ENCODE measurements at regions not wholly inside any gene's neighbourhood (a gene's known extent, or its start where the extent isn't known, plus 50 kb on each side); places are given as distances from the start of the nearest gene placed in this dataset.
"Not testable (repeated sequence)": the region's sequence is repeated elsewhere in the genome, so short reads cannot be mapped to it uniquely, and the experiment has no call there.

DNA sequence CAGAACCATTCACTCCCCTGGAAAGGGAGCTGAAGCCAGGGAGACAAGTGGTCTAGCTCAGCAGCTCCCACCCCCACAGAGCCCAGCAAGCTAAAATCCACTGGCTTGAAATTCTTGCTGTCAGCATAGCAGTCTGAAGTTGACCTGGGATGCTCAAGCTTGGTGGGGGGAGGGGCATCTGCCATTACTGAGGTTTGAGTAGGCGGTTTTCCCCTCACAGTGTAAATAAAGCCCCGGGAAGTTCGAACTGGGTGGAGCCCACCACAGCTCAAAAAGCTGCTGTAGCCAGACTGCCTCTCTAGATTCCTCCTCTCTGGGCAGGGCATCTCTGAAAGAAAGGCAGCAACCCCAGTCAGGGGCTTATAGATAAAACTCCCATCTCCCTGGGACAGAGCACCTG lies 171.3 kb upstream of the E2F8 start:
- H3K27me3 Mint-ChIP-seq = peaks cover 47% of the 10 kb centered on the region
- H3K9me3 Mint-ChIP-seq; DNase-seq; H3K36me3 Mint-ChIP-seq (ENCODE audit: low read depth); H3K4me1 Mint-ChIP-seq (ENCODE audit: low read depth); H3K4me3 Mint-ChIP-seq; H3K27ac Mint-ChIP-seq: not testable (repeated sequence)

DNA sequence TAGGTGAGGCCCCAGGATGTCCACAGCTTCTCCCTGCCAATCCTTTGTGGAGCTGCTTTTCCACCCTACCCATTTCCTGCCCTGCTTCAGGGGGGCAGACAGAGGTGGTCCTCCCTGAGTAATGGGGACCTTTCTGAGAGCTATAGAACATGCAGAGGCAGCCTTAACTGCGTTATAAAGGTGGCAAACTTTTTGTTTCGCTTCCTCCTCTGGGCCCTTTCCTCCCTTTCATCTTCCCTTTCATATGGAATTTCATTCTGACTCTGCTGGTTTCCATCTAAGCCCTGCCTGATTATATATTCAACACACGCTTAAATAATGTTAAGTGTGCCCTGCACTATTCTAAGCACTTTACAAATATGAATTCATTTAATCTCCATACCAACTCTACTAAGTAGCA lies 169.3 kb upstream of the E2F8 start:
- Mint-ChIP-seq H3K27ac (no peak overlapping the region), H3K27me3 (peaks cover 59% of the 10 kb centered on the region), H3K36me3 (ENCODE audit: low read depth) (no peaks in the 10 kb centered on the region), H3K9me3 (peaks cover 2% of the 10 kb centered on the region), H3K4me1 (ENCODE audit: low read depth) (no peaks in the 10 kb centered on the region), H3K4me3 (no peak overlapping the region)
- DNase-seq = no peak

GRCh38 chr11:19409307-19409706 lies 168.6 kb upstream of the E2F8 start:
- H3K4me3 Mint-ChIP-seq = no peak overlapping the region
- peaks cover 53% of the 10 kb centered on the region for H3K27me3 Mint-ChIP-seq
- no peaks in the 10 kb centered on the region for H3K4me1 Mint-ChIP-seq (ENCODE audit: low read depth)
- H3K27ac Mint-ChIP-seq = no peak overlapping the region
- no peak for DNase-seq
- no peaks in the 10 kb centered on the region for H3K36me3 Mint-ChIP-seq (ENCODE audit: low read depth)
- H3K9me3 Mint-ChIP-seq = no peaks in the 10 kb centered on the region

- Mint-ChIP-seq H3K27ac (no peak overlapping the region), H3K36me3 (ENCODE audit: low read depth) (no peaks in the 10 kb centered on the region), H3K27me3 (peaks cover 41% of the 10 kb centered on the region), H3K4me1 (ENCODE audit: low read depth) (no peaks in the 10 kb centered on the region), H3K4me3 (no peak overlapping the region), H3K9me3 (no peaks in the 10 kb centered on the region)
- no peak for DNase-seq
These were observed 167.0 kb upstream of the E2F8 start for GRCh38 chr11:19407677-19408270.

- H3K9me3 Mint-ChIP-seq = no peaks in the 10 kb centered on the region
- no peak overlapping the region for H3K27ac Mint-ChIP-seq
- H3K4me3 Mint-ChIP-seq = no peak overlapping the region
- H3K27me3 Mint-ChIP-seq = peaks cover 29% of the 10 kb centered on the region
- no peak for DNase-seq
- H3K4me1 Mint-ChIP-seq (ENCODE audit: low read depth) = no peaks in the 10 kb centered on the region
- no peaks in the 10 kb centered on the region for H3K36me3 Mint-ChIP-seq (ENCODE audit: low read depth)
These were observed 165.2 kb upstream of the E2F8 start for GRCh38 chr11:19405966-19406365.

DNA sequence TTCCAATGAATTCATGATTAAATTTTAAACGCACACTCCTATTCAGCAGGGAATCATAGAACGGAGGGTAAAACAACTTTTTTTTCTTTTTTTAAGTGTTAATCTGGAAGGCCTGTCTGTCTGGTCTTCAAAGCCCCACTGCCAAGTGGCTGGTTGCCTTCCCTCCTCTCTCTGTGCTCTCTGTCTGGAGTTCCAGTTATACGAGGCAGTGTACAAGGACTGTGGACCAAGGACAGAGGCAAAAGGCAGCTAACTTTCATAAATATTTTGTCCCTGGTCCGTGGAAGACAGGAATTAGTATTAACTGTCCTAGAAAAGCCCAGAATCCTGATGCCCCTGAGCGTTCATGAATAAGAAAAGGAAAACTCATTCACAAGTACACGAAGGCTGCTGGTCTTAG lies 164.0 kb upstream of the E2F8 start:
- Mint-ChIP-seq H3K27ac (no peak overlapping the region), H3K4me3 (no peak overlapping the region), H3K27me3 (peaks cover 20% of the 10 kb centered on the region), H3K4me1 (ENCODE audit: low read depth) (no peaks in the 10 kb centered on the region), H3K9me3 (no peaks in the 10 kb centered on the region), H3K36me3 (ENCODE audit: low read depth) (no peaks in the 10 kb centered on the region)
- DNase-seq = no peak

DNA sequence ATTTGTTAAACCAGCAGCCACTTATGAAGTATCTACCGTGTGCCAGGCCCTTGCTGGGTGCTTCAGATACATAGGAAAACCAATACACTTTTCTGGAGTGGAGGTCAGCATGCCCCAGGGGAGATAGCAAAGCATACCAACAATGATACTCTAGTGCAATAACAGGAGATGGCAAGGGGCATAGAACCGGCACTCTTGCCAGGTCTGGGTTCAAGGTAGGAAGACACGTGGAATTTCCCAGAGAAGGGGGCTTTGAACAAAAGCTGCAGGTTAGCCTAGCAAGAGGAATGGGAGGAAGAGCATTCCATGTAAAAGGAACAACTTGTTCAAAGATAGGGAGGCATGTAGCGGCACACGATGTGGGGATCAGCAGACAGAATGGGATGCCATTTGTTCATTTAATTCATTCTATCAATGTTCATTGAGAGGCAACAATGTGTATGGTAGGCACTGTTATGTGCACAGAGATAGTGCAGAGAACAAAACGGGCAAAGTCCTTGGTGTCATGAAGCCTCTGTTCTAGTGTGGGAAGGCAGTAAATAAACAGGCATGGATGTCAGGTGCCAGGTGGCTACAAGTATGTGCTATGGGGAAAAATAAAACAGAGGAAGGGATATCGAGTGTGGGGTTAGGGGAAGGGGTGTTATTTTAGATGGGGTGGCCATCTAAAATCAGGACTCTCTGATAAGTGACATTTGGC lies 162.6 kb upstream of the E2F8 start:
- no peaks in the 10 kb centered on the region for H3K4me1 Mint-ChIP-seq (ENCODE audit: low read depth)
- H3K27me3 Mint-ChIP-seq = peaks cover 20% of the 10 kb centered on the region
- no peaks in the 10 kb centered on the region for H3K9me3 Mint-ChIP-seq
- H3K4me3 Mint-ChIP-seq = no peak overlapping the region
- no peak overlapping the region for H3K27ac Mint-ChIP-seq
- no peaks in the 10 kb centered on the region for H3K36me3 Mint-ChIP-seq (ENCODE audit: low read depth)
- no peak for DNase-seq

DNA sequence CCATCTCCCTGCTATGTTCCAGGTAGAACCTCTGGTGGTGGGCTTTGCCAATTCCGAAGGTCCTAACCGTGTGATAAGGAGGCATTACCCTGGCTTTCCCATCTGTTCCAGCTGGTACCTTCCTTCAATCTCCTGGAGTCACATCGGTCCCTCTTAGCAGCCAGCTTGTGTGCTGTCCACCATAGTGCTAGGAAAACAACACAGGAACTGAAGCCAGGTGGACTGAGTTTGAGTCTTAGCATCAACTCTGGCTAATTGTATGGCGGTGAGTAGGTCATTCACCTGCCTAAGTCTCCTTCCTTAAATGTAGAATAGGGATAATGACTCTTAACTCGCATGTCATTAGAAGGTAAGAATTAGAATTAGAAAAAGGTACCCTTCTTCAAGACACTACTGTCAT lies 159.6 kb upstream of the E2F8 start:
- no peaks in the 10 kb centered on the region for H3K4me1 Mint-ChIP-seq (ENCODE audit: low read depth)
- no peak for DNase-seq
- no peaks in the 10 kb centered on the region for H3K9me3 Mint-ChIP-seq
- H3K36me3 Mint-ChIP-seq (ENCODE audit: low read depth) = no peaks in the 10 kb centered on the region
- H3K4me3 Mint-ChIP-seq = no peak overlapping the region
- H3K27ac Mint-ChIP-seq = no peak overlapping the region
- peaks cover 7% of the 10 kb centered on the region for H3K27me3 Mint-ChIP-seq

GRCh38 chr11:19398772-19399527 lies 158.2 kb upstream of the E2F8 start:
- H3K27ac Mint-ChIP-seq = no peak overlapping the region
- H3K9me3 Mint-ChIP-seq = no peaks in the 10 kb centered on the region

GRCh38 chr11:19398273-19398672 lies 157.5 kb upstream of the E2F8 start:
- Mint-ChIP-seq H3K27me3 (peaks cover 11% of the 10 kb centered on the region), H3K4me1 (ENCODE audit: low read depth) (peaks cover 3% of the 10 kb centered on the region), H3K4me3 (no peak overlapping the region), H3K36me3 (ENCODE audit: low read depth) (no peaks in the 10 kb centered on the region), H3K9me3 (no peaks in the 10 kb centered on the region), H3K27ac (no peak overlapping the region)
- no peak for DNase-seq

More at GRCh38 chr11:19398772-19399527, 158.2 kb upstream of the E2F8 start:
- Mint-ChIP-seq H3K4me1 (ENCODE audit: low read depth) (peaks cover 3% of the 10 kb centered on the region), H3K36me3 (ENCODE audit: low read depth) (no peaks in the 10 kb centered on the region), H3K4me3 (no peak overlapping the region), H3K27me3 (peaks cover 11% of the 10 kb centered on the region)
- DNase-seq = no peak

DNA sequence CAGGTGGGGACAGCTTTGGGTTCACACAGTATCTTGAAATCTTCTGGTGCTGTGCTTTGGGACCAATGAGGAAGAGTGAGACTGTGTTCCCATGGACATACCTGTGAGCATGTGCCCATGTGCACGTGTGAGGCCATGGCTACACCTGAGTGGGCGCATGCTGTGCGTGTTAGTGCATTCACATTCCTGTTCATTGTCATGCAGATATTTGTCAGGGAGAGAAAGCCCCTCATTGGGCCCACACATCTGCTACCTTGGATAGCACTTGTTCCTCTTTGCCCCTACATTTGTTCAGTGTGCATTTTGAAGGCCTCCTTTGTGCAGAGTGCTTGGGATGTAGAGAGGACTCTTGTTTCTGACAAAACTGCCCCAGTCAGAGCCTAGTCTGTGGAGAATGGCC lies 154.3 kb upstream of the E2F8 start:
- Mint-ChIP-seq H3K27ac (no peak overlapping the region), H3K4me1 (ENCODE audit: low read depth) (peaks cover 3% of the 10 kb centered on the region), H3K4me3 (no peak overlapping the region), H3K36me3 (ENCODE audit: low read depth) (no peaks in the 10 kb centered on the region), H3K9me3 (no peaks in the 10 kb centered on the region), H3K27me3 (peaks cover 13% of the 10 kb centered on the region)
- no peak for DNase-seq

DNA sequence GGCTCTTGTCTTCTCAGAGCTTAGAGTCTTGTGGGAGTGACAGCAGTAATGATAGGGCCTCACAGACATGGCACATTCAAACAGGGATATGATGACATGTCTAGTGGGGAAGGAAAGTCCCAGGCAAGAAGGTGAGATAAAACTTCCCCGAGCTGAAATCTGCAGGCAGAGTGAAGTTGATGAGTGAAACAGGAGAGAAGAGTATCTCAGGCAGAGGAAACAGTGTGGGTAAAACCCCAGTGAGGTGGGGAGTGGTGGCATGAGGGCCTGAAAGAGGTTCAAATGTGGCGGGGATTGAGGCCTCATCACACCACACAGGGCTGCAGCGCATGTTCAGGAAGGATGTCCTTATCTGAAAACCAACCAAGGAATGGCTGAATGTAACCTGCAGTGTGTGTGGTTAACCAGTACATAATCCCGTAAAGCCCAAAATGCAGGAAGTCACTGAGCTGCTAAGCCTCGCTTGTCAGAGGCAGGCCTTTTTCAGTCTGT lies 153.8 kb upstream of the E2F8 start:
- peaks cover 13% of the 10 kb centered on the region for H3K27me3 Mint-ChIP-seq
- H3K4me3 Mint-ChIP-seq = no peak overlapping the region

DNA sequence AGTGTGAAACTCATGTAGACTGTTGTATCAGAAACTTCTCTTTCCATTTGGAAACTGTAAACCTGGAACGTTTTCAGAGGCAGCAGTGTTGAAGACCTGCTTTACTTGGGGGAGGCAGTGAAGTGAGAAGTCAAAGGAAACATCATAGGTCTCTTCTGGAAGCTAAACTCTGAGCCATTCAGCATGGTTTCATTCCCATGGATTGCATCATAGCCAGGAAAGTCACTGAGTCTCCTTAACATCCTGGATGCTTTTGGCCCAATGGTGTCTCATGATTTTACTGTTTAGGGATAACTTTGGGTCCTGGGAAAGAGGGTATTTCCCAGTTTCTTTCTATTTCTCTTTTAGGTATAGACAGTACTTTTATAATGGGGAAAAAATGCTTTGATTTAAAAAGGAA lies 153.2 kb upstream of the E2F8 start:
- Mint-ChIP-seq H3K27me3 (peaks cover 13% of the 10 kb centered on the region), H3K4me3 (no peak overlapping the region), H3K27ac (no peak overlapping the region), H3K36me3 (ENCODE audit: low read depth) (no peaks in the 10 kb centered on the region), H3K4me1 (ENCODE audit: low read depth) (peaks cover 3% of the 10 kb centered on the region), H3K9me3 (no peaks in the 10 kb centered on the region)
- no peak for DNase-seq

More for the DNA sequence above, 153.8 kb upstream of the E2F8 start:
- DNase-seq = no peak
- Mint-ChIP-seq H3K27ac (peak overlapping the region; percentile 4), H3K36me3 (ENCODE audit: low read depth) (no peaks in the 10 kb centered on the region), H3K9me3 (no peaks in the 10 kb centered on the region), H3K4me1 (ENCODE audit: low read depth) (peaks cover 3% of the 10 kb centered on the region)

DNA sequence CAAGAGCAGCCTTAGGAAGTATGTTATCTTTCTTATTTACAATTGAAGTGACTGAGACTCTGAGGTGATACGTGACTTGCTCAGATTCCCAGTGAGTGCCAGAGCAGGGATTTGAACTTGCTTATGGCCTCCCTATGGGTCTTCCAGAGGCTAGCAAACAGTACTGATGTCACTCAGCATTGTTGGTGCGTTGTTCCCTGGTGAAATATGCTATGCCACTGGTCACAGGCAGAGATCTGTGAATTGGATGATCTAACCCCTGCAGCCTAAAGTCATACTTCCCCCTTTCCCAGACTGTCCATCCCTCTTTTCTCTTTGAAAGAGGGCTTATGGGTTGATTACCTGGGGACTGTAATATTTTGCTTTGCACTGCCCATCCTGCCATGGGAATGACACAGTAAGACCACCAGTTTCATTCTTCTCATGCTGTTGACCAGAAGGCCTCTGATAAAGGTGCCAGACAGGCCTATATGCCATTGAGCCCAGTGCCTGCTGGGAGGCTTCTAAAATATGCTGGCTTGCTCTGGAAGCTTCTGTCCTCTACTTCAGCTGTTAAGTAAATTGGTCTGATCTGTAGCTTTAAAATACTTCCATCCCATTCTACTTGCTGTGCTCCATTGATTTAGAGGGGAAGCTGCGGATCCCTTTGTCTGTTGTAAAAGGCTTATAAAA lies 152.2 kb upstream of the E2F8 start:
- H3K9me3 Mint-ChIP-seq = no peaks in the 10 kb centered on the region
- no peaks in the 10 kb centered on the region for H3K36me3 Mint-ChIP-seq (ENCODE audit: low read depth)
- no peak overlapping the region for H3K4me3 Mint-ChIP-seq
- peaks cover 13% of the 10 kb centered on the region for H3K27me3 Mint-ChIP-seq
- H3K27ac Mint-ChIP-seq = no peak overlapping the region
- H3K4me1 Mint-ChIP-seq (ENCODE audit: low read depth) = peaks cover 3% of the 10 kb centered on the region
- no peak for DNase-seq
